HG03159 (cell line): ENCODE measurements at regions not wholly inside any gene's neighbourhood (a gene's known extent, or its start where the extent isn't known, plus 50 kb on each side); places are given as distances from the start of the nearest gene placed in this dataset.
"Not testable (repeated sequence)": the region's sequence is repeated elsewhere in the genome, so short reads cannot be mapped to it uniquely, and the experiment has no call there.

Source experiments
- ATAC-seq: cut with Tn5 transposase; IDR thresholded peaks from one replicate; pipeline ENCODE4 v1.9.1; 2021; ENCODE audit warnings: mild to moderate bottlenecking, moderate library complexity; ENCODE audit not compliant: unreplicated experiment

DNA sequence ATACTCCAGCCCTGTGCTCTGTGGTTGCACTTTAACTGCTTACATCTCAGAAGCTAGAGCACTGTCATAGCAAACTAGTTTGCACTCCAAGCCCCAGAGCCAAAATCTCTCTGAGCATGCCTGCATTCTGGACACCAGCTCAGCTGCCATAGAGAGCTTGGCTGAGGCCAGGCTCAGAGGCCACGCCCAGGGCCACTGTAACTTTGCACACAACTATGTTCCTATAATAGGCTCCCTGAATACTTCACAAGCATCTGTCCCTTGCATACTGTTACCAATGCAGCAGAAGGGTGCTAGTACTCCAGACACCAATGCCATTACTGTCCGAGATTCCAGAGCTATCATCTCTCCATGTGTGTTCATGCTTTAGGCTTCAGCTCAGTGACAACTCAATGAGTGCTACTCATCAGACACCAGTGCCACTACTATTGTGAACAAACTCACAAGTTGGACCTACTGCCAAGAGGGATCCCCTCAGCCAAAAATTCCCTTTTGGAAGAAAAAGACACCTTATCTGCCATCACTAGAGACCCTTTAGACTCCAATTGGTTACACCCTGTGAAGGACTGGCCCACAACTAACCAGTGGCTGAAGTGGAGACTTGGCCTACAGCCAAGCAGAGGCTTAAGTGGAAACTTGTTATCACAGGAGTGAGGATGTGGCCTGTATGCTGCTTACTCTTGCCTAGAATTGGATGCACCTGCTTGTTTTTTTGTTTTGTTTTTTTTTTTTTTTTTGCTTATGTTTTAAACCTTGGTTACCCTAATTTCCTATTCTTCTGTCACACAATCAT, 211.6 kb upstream of the MAGI2 start:
- ATAC-seq: no peak

DNA sequence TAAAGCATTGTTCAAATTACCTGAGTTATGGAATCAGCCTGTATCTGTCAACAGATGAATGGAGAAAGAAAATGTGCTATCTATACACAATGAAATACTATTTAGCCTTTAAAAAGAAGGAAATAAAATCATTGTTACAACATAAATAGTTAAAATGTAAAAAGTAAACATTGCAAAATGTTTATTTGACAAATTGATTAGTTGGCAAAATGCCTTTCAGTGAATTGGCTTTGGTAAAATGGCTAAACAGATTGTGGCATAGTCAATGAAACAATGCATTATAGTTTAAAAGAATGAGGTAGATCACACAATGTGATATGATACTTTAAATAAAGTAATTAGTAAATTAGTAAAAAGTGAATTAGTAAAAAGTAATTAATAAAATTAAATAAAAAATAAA, 204.8 kb upstream of the MAGI2 start:
- no peak for ATAC-seq

- no peak for ATAC-seq
Observed at GRCh38 chr7:79653136-79653631, 199.7 kb upstream of the MAGI2 start.

DNA sequence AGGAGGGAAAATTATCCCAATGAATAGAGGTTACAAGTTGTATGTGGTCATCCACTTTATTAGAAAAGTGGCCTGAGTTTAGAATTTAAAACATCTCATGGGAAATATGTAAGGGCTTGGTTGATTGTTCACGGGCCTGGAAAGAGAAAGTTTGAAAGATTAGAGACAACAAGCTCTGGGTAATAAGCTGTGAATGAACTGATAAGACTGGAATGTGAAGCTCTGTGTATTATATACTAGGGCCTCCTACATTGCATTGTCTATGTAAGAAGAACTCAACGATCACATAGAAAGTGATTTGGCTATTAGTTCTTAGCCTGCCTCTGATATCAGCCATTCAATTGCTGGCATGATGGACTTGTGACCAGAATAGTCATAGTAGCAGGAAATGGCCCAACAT, 199.2 kb upstream of the MAGI2 start:
- no peak for ATAC-seq

- ATAC-seq: no peak
Observed at GRCh38 chr7:79647711-79648110, 194.2 kb upstream of the MAGI2 start.

- no peak for ATAC-seq
Observed at GRCh38 chr7:79646278-79646677, 192.8 kb upstream of the MAGI2 start.

- no peak for ATAC-seq
Observed at GRCh38 chr7:79636849-79637248, 183.4 kb upstream of the MAGI2 start.

DNA sequence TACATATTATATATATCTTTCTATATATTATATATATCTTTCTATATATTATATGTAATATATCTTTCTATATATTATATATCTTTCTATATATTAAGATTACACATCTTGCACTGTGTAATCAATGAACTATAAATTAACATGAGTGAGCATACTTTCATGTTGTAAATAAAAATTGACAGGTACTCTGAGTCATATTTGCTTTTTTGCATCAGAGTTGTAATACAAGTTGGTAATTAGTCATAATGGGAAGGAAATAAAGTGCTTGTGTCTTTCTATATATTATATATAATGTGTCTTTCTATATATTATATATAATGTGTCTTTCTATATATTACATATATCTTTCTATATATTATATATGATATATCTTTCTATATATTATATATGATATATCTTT, 172.5 kb upstream of the MAGI2 start:
- ATAC-seq: not testable (repeated sequence)

DNA sequence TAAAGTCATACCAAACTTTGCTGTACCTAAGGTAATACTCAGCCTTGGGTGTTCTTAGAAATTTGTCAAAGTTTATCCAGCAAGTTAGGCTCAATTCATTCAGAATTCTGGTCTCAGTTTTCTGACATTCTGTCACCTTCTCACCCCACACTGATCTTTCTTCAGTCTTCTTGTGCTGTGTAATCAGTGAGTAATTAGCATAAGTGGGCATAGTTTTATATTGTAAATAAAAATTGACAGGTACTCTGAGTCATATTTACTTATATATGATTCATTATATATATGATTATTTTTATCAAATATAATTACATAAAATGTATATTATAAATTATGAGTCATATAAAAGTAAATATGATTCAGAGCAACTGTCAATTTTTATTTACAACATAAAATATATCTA, 170.9 kb upstream of the MAGI2 start:
- no peak for ATAC-seq

DNA sequence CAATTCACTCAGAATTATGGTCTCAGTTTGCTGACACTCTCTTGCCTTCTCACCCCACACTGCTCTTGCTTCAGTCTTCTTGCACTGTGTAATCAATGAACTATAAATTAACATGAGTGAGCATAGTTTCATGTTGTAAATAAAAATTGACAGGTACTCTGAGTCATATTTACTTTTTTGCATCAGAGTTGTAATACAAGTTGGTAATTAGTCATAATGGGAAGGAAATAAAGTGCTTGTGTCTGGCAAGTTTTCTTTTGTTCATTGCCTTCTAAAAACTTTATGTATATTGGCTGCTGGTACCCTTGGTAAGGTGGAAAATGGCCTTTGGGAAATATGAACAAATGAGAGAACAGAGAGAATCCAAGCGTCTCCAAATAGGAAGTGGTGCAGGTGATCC, 169.3 kb upstream of the MAGI2 start:
- ATAC-seq: no peak

GRCh38 chr7:79620291-79620690, 166.8 kb upstream of the MAGI2 start:
- no peak for ATAC-seq

DNA sequence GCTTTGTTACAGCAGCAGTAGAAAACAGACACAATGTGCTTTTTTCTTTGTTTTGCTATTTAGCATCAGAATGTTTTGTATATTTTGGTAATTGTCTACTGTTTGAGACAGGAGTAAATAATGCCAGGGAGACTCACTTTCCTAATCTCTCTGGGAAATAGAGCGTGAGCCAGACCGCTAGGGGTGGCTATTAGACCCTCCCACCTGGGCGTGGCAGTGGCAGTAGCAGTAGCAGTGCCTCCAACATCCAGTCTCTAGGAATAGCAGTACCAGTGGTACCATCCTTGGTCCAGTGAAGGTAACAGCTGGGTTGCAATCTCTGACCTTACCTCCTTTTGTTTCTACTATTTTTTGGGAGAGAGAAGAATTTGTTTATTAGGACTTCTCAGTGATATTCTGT, 165.7 kb upstream of the MAGI2 start:
- no peak for ATAC-seq

- no peak for ATAC-seq
Observed at GRCh38 chr7:79615871-79616640, 162.6 kb upstream of the MAGI2 start.

- no peak for ATAC-seq
Observed at GRCh38 chr7:79615466-79615865, 162.0 kb upstream of the MAGI2 start.

GRCh38 chr7:79612903-79613302, 159.4 kb upstream of the MAGI2 start:
- ATAC-seq: no peak

DNA sequence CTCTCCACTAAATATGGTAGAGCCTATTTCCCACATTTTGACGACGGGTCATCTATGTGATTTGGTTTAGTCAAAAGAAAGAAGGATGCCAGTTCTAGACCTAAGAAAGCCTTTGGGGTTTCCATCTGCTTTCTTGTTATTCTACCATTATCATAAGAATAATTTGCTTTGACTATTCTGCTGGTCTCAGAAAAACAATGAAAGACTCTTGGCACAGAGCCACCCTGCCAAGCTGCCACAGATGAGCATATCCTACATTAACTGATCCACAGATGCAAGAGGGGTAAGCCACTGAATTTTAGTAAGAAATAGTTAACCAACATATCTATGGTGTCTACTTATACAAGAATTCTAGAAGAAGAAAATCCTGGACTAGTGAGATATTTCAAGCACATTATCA, 158.6 kb upstream of the MAGI2 start:
- no peak for ATAC-seq

GRCh38 chr7:79610748-79611304, 157.4 kb upstream of the MAGI2 start:
- ATAC-seq: no peak

DNA sequence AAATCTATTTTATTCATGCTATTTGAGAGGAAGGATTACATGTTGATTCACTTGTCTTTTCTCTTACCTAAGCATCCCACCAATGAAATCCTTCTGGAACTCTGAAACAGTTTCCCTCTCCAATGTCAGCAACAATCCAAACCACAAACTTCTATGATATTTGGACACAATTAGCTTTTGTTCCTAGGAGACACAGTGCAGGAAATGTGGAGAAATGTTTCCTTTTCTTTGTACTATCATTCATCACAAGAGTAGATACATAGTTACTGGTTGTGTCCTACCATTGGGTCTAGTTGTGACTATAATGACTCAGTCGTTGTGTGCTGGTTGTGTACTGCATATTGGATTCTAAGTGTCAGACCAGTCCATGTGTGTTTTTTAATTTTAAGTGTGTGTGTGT, 156.8 kb upstream of the MAGI2 start:
- no peak for ATAC-seq

GRCh38 chr7:79608005-79608404, 154.5 kb upstream of the MAGI2 start:
- no peak for ATAC-seq

DNA sequence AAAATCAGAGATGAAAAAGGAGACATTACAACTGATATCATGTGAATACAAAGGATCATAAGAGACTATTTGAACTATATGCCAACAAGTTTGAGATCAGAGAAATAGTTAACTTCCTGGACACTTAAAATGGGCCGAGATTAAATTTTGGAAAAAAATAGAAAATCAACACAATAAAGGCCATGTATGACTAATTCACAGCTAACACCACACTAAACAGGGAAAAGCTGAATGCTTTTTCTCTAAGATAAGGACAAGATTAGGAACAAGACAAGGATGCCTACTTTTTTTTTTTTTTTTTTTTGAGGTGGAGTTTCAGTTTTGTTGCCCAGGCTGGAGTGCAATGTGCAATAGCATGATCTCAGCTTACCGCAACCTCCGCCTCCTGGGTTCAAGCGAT, 151.4 kb upstream of the MAGI2 start:
- no peak for ATAC-seq

- ATAC-seq: no peak
Observed at GRCh38 chr7:79598351-79598750, 144.9 kb upstream of the MAGI2 start.

- ATAC-seq: not testable (repeated sequence)
Observed at GRCh38 chr7:79594671-79595070, 141.2 kb upstream of the MAGI2 start.
